ENCODE measurements at regions not wholly inside any gene's neighbourhood (a gene's known extent, or its start where the extent isn't known, plus 50 kb on each side); places are given as distances from the start of the nearest gene placed in this dataset.

- TF ChIP-seq CTCF (IDR thresholded peaks at IDR 0.05; ENCODE audit: insufficient read depth, low read depth, low read length) = no peak
Measured at GRCh38 chr4:176448761-176449160, 129.0 kb downstream of the SPCS3 start.

GRCh38 chr4:176451443-176451842, 131.7 kb downstream of the SPCS3 start:
- POLR2A ChIA-PET = no interaction called here
- TF ChIP-seq CTCF (IDR thresholded peaks at IDR 0.05; ENCODE audit: insufficient read depth, low read depth, low read length) = no peak
- no peak for DNase-seq (ENCODE audit: low read depth)
- CTCF ChIA-PET = interaction anchor here (1.1 kb wide), 1 partner anchor 14 kb away, joined by 3 read pairs; no protein-coding TSS in a partner anchor
- Histone ChIP-seq H3K4me3 (ENCODE audit: low read depth, low read length) (no peak overlapping the region), H3K27me3 (ENCODE audit: control insufficient read depth, insufficient read depth, low read length) (no peaks in the 10 kb centered on the region), H3K36me3 (ENCODE audit: control insufficient read depth, insufficient read depth, low read length) (no peaks in the 10 kb centered on the region)

More at GRCh38 chr4:176448761-176449160, 129.0 kb downstream of the SPCS3 start:
- Histone ChIP-seq H3K27me3 (ENCODE audit: control insufficient read depth, insufficient read depth, low read length) (no peaks in the 10 kb centered on the region), H3K4me3 (ENCODE audit: low read depth, low read length) (no peak overlapping the region), H3K36me3 (ENCODE audit: control insufficient read depth, insufficient read depth, low read length) (no peaks in the 10 kb centered on the region)
- ChIA-PET POLR2A (no interaction called here), CTCF (interaction anchor here (1.1 kb wide), 1 partner anchor 24 kb away, joined by 3 read pairs; no protein-coding TSS in a partner anchor)
- DNase-seq (ENCODE audit: low read depth) = no peak

GRCh38 chr4:176453079-176453478, 133.3 kb downstream of the SPCS3 start:
- CTCF ChIA-PET = no interaction called here

GRCh38 chr4:176453658-176454057, 133.9 kb downstream of the SPCS3 start:
- ChIA-PET CTCF (interaction anchor here (1.2 kb wide), 1 partner anchor 14 kb away, joined by 4 read pairs; no protein-coding TSS in a partner anchor), POLR2A (no interaction called here)
- no peak for TF ChIP-seq CTCF (IDR thresholded peaks at IDR 0.05; ENCODE audit: insufficient read depth, low read depth, low read length)
- no peak overlapping the region for H3K4me3 ChIP-seq (ENCODE audit: low read depth, low read length)
- H3K36me3 ChIP-seq (ENCODE audit: control insufficient read depth, insufficient read depth, low read length) = no peaks in the 10 kb centered on the region
- no peak for DNase-seq (ENCODE audit: low read depth)
- H3K27me3 ChIP-seq (ENCODE audit: control insufficient read depth, insufficient read depth, low read length) = no peaks in the 10 kb centered on the region

More at GRCh38 chr4:176453079-176453478, 133.3 kb downstream of the SPCS3 start:
- TF ChIP-seq CTCF (IDR thresholded peaks at IDR 0.05; ENCODE audit: insufficient read depth, low read depth, low read length) = no peak
- POLR2A ChIA-PET = interaction anchor here (0.6 kb wide), 1 partner anchor 132 kb away, joined by 14 read pairs; no protein-coding TSS in a partner anchor
- no peaks in the 10 kb centered on the region for H3K36me3 ChIP-seq (ENCODE audit: control insufficient read depth, insufficient read depth, low read length)
- no peaks in the 10 kb centered on the region for H3K27me3 ChIP-seq (ENCODE audit: control insufficient read depth, insufficient read depth, low read length)
- no peak for DNase-seq (ENCODE audit: low read depth)
- no peak overlapping the region for H3K4me3 ChIP-seq (ENCODE audit: low read depth, low read length)

- POLR2A ChIA-PET = interaction anchor here (1.0 kb wide), 1 partner anchor 28 kb away, joined by 3 read pairs; no protein-coding TSS in a partner anchor
- no peak for TF ChIP-seq CTCF (IDR thresholded peaks at IDR 0.05; ENCODE audit: insufficient read depth, low read depth, low read length)
Measured at GRCh38 chr4:176464748-176465147, 145.0 kb downstream of the SPCS3 start.

More at GRCh38 chr4:176464748-176465147, 145.0 kb downstream of the SPCS3 start:
- Histone ChIP-seq H3K36me3 (ENCODE audit: control insufficient read depth, insufficient read depth, low read length) (no peaks in the 10 kb centered on the region), H3K4me3 (ENCODE audit: low read depth, low read length) (no peak overlapping the region), H3K27me3 (ENCODE audit: control insufficient read depth, insufficient read depth, low read length) (no peaks in the 10 kb centered on the region)
- CTCF ChIA-PET = no interaction called here
- DNase-seq (ENCODE audit: low read depth) = no peak
